ENCODE measurements at regions not wholly inside any gene's neighbourhood (a gene's known extent, or its start where the extent isn't known, plus 50 kb on each side); places are given as distances from the start of the nearest gene placed in this dataset.

DNA sequence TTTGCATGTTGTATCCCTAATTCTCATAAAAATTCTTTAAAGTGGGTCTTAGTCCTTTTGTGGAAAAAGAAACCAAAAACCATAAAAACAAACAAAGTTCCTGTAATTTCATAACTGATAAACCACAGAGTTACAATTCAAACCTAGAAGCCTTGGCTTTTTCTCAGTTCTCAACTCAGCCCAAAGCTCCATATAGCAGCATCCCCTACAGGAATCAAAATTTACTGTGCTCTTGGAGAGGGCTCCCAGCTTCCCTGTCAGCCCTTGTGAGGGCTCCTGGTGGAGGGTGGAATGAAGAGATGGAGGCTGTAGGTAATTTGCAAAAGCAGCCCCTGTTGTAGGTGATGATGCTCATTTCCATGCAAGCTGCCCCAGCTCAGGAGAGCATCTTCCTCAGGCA, 506.1 kb upstream of the KIRREL3 start:
- no peak for TF ChIP-seq ZNF70 (CRISPR knock-in tag; IDR thresholded peaks at IDR 0.05)
- no peak for TF ChIP-seq ARNTL (CRISPR knock-in tag; IDR thresholded peaks at IDR 0.05; ENCODE audit: borderline replicate concordance, low read depth)
- TF ChIP-seq RARB (CRISPR knock-in tag; IDR thresholded peaks at IDR 0.05): no peak
- TF ChIP-seq, protein P1, sequence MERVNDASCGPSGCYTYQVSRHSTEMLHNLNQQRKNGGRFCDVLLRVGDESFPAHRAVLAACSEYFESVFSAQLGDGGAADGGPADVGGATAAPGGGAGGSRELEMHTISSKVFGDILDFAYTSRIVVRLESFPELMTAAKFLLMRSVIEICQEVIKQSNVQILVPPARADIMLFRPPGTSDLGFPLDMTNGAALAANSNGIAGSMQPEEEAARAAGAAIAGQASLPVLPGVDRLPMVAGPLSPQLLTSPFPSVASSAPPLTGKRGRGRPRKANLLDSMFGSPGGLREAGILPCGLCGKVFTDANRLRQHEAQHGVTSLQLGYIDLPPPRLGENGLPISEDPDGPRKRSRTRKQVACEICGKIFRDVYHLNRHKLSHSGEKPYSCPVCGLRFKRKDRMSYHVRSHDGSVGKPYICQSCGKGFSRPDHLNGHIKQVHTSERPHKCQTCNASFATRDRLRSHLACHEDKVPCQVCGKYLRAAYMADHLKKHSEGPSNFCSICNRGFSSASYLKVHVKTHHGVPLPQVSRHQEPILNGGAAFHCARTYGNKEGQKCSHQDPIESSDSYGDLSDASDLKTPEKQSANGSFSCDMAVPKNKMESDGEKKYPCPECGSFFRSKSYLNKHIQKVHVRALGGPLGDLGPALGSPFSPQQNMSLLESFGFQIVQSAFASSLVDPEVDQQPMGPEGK (CRISPR knock-in tag; IDR thresholded peaks at IDR 0.05; ENCODE audit: borderline replicate concordance): no peak
- TF ChIP-seq OSR1 (CRISPR knock-in tag; IDR thresholded peaks at IDR 0.05): no peak
- TF ChIP-seq, protein P2, sequence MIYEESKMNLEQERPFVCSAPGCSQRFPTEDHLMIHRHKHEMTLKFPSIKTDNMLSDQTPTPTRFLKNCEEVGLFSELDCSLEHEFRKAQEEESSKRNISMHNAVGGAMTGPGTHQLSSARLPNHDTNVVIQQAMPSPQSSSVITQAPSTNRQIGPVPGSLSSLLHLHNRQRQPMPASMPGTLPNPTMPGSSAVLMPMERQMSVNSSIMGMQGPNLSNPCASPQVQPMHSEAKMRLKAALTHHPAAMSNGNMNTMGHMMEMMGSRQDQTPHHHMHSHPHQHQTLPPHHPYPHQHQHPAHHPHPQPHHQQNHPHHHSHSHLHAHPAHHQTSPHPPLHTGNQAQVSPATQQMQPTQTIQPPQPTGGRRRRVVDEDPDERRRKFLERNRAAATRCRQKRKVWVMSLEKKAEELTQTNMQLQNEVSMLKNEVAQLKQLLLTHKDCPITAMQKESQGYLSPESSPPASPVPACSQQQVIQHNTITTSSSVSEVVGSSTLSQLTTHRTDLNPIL (CRISPR knock-in tag; IDR thresholded peaks at IDR 0.05; ENCODE audit: low read depth): no peak
- no peak for TF ChIP-seq GLIS3 (CRISPR knock-in tag; IDR thresholded peaks at IDR 0.05)
- TF ChIP-seq CSDC2 (CRISPR knock-in tag; IDR thresholded peaks at IDR 0.05): no peak
- TF ChIP-seq TOX (CRISPR knock-in tag; IDR thresholded peaks at IDR 0.05; ENCODE audit: borderline replicate concordance): no peak
- TF ChIP-seq ZFP3 (CRISPR knock-in tag; IDR thresholded peaks at IDR 0.05): no peak
- no peak for TF ChIP-seq BACH2 (CRISPR knock-in tag; IDR thresholded peaks at IDR 0.05; ENCODE audit: borderline replicate concordance)
- no peak for TF ChIP-seq ISL1 (CRISPR knock-in tag; IDR thresholded peaks at IDR 0.05)
